Astrocyte of the hippocampus (primary cell): ENCODE measurements at regions not wholly inside any gene's neighbourhood (a gene's known extent, or its start where the extent isn't known, plus 50 kb on each side); places are given as distances from the start of the nearest gene placed in this dataset.

Experiments
- DNase-seq: peaks from one replicate; pipeline ENCODE4 v3.0.0; 2011; ENCODE audit warnings: low read depth, low spot score

- DNase-seq, result no peak
Observed at GRCh38 chr4:119932277-119932676, 134.4 kb downstream of the MAD2L1 start.

GRCh38 chr4:119930546-119930945 is 136.1 kb downstream of the MAD2L1 start:
- no peak for DNase-seq

GRCh38 chr4:119921830-119922229 is 144.8 kb downstream of the MAD2L1 start:
- DNase-seq, result no peak

- DNase-seq, result no peak
Observed at GRCh38 chr4:119906277-119906676, 160.4 kb downstream of the MAD2L1 start.

GRCh38 chr4:119898211-119898610 is 168.4 kb downstream of the MAD2L1 start:
- no peak for DNase-seq

DNA sequence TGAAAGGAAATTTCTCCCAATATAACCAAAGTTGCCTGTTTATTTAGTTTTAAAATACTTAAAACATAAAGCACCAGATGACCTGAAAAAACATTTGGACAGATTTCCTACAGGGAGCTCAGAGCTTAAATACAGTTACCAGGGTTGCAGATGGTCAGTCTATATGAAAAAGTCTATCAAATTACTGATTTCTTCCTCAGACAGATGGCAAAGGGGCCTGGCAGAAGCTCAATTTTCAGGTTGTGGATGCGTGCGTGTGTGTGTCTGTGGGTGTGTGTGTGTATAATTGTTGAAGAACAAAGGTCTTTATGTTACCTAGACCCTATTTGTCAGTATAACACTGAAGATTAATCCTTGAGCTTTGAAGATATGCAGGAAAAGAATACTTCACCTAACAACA is 169.4 kb downstream of the MAD2L1 start:
- no peak for DNase-seq

DNA sequence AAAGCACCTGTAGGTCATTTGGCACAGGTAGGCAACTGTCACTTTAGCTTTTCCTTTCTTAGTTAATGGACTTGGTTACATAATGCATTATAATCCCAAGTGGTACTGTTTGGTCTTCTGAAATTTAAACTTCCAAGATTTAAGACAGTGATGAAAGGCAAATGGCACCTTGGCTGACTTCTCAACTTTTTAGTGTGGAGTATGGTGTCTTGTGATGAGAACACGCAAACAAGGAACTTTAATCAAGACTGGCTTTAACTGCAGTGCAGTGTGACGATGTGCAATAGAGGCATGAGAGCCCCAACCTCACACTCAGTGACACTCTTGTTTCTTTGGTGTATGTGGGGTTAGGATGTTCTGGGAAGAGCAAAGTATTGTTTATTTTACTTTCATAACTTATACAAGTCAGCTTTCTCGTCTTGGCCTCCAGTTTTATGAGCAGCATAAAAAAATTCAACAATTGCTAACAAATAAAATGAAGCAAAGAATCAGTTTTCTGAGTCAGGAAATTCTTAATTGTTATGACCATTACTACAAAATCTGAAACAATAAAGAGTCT is 171.9 kb downstream of the MAD2L1 start:
- no peak for DNase-seq

DNA sequence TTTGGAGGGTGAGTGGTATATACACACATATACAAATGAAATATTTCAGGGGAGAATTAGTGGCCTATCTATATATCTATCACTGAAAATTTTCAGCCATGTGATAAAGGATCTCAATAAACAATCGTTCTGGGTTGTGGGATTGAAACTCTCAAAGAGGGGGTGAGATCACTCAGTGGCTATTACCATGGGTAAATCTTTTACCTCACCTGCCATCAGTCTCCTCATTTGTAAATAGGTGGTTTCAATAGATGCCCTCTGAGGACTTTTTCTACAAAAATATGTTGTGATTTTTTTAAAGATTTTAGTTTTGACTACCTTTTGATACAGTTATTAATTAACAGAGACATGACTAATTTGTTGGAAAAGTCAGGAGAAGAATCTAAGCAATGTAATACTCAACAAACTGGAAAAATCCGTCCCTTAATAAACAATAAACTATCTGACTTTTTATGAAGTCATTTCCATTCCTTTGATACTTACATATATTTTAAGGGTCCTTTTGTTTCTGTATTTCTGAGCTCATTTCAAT is 192.8 kb downstream of the MAD2L1 start:
- DNase-seq, result no peak

DNA sequence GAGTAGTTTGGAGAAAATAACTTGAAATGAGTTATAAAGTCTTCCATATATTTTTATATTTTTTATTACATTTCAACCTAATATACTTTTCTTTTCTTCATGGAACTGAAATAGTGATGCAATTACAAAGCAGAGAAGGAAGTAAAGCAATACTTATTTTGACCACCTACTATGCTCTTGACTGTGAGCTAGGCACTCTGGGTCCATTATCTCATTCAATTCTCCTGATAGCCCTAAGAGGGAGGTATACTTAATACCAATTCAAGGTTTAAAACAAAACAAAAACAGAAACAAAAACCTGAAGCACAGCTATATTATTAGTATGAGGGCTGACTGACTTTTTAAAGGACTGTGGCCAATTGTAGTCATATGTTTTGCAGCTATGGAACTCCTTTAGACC is 193.5 kb downstream of the MAD2L1 start:
- no peak for DNase-seq

DNA sequence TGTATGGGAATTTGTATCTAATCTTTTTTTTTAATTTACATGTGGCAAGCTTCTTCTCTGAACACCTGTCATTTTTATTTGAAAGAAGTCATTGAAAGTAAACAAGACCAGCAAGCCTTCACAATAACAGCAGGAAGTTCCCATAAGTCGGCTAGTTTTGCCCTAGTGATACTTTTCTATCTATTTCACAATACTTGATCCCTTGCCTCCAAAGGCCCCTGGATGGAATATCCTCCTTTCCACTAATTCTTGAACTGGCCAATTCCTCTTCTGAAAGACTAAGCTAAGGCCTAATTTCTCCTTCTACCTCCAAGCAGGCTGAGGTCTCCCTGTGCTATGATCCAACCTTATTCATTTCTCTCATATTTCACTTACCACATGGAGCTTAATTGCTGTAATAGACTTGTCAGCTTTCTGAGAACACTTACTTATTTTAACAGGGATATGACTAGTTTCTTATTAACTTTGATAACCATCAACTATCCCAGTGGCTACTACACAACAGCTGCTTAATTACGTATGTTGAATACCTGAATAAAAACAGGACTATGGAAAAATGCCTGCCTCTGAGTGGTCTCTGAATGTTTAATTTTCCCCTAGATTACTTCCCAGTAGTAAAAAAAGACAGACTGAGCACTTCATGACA is 194.2 kb downstream of the MAD2L1 start:
- DNase-seq, result no peak

DNA sequence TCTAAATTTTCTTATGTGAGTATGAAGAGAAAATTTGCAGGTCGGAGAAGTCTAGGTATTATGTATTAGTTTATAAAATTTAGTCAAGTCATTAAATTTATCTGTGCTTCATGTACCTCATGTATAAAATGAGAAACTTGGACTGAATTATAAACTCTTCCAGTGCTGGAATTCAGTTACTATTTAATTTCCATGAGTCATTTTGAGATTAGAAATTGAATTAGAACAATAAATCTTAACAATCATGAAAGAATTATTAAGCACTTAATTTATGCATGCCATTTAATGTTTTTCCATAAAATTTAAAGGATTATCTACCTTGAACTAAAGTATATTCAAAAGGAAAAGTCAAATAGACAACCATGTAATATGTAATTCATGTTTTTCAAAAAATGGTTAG is 195.8 kb downstream of the MAD2L1 start:
- no peak for DNase-seq

DNA sequence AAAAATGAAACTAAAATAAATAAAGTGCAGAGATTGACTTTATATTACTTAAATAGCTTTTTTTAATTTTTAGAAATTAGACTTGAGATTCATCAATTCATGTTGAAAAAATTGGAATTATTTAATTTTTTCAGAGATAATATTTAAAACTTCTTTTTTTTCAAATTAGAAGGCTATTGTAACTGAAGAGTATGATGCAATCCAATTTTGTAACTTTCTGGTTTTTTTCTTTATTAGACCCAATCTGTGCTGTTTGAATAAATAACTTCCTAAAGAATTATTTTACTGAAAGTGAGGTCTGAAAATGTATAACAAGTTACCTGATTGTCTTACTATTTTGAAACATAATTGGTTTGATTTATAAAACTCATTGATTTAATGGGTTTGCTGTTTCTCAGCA is 200.9 kb downstream of the MAD2L1 start:
- no peak for DNase-seq

DNA sequence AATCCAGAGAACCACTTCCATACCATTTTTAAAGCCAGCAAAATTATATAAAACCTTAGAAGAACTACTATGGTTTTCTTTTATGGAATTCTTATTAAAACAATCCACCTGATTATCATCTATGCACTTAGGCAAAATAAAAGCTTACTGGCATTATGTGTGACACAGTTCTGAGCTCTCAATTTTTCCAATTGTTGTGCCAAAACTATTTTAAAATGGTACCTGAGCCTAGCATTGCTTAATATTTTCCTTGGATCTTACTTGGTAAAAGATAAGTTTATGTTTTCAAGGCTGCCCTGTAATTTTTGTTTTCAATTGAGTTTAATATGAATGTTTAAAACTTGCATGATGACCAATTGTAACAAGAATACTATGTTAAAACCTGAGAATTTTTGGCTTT is 201.3 kb downstream of the MAD2L1 start:
- DNase-seq, result no peak

DNA sequence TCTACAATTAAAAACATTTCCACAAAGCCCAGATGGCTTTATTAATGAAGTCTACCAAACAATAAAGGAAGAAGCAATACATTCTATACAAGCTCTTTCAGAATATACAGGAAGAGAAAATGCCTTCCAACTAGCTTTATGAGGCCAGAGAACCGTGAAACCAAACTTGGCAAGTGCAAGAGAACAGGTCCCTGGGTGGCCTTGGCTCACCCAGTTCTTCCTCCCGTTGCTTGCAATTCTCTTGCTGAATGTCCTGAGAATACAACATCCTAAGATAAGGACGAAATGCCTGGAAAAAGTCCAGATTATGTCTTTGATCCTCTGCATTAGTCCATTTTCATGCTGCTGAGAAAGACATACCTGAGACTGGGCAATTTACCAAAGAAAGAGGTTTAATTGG is 204.9 kb downstream of the MAD2L1 start:
- DNase-seq, result peak; percentile 44

DNA sequence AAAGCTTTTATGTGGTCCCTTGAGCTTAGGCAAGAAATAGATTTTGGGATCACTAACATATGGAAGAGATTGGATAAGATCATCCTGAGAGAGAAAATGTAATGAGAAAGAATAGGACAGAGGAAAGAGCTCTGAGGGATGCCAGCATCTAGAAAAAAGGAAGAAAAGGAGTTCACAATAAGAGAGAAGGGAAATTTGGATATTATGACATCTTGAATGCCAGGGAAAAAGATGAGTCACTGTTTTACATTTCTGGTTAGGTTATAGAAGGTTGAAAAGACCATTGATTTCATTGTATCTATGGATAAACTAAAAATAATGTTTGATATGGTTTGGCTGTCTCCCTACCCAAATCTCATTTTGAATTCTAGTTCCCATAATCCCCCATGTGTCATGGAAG is 208.5 kb downstream of the MAD2L1 start:
- DNase-seq, result no peak

DNA sequence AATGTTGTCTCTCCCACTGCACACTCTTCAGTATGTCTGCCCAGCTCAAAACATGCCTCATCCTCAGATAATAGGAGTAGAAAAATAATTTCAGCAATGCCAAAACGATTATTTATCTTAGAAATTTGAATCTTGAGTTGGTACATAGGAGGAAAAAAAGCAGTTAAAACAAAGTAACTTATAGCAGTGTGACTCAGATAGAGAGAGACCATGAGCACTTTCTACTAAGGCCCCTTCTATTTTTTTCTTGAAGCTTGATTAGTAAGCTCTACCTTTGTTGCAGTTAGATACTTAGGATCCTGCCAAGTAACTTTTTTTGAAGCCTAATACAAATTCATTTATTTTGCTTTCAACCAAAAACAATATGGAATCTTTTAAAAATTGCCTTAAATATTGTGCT is 212.3 kb downstream of the MAD2L1 start:
- DNase-seq, result no peak

DNA sequence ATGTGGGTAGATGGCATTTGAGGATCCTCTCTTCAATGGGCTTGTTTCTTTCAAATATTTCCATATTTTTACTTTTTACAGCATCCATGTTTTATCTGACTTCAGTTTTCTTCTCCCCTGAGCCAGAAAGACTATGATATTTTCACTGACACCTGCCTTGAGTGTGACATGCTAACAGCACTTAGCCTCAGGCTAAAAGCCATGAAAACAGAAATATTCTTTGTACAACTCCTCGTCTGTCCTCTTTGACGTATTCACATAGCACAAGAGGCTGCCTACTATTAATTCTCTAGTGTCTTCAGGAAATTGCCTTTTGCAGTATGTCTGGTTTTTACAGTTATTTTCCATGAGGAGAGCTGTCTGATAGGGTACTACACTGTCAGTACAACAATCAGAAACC is 215.0 kb downstream of the MAD2L1 start:
- no peak for DNase-seq

- DNase-seq, result no peak
Observed at GRCh38 chr4:119841361-119841760, 212.8 kb upstream of the PDE5A start.

GRCh38 chr4:119835613-119835910 is 207.0 kb upstream of the PDE5A start:
- DNase-seq, result no peak

- DNase-seq, result no peak
Observed at GRCh38 chr4:119834906-119835612, 206.5 kb upstream of the PDE5A start.

DNA sequence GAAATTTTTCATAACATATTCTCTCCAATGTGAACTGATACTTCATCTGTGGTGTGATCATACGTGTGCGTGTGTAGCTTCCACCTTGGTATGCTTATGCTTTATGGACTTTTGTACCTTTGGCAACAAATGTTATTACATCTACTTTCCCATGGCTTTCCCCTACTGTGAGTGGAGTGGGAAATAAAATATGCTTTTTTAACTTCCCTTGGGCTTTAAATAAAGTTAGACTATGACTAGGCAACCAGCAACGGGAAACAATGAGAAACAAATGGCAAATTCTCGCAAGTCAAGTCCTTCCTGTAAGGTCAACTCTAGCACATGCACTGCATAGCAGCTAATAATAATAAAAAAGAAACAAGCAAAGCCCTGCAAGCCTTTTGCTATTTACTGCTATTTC is 205.0 kb upstream of the PDE5A start:
- DNase-seq, result no peak

DNA sequence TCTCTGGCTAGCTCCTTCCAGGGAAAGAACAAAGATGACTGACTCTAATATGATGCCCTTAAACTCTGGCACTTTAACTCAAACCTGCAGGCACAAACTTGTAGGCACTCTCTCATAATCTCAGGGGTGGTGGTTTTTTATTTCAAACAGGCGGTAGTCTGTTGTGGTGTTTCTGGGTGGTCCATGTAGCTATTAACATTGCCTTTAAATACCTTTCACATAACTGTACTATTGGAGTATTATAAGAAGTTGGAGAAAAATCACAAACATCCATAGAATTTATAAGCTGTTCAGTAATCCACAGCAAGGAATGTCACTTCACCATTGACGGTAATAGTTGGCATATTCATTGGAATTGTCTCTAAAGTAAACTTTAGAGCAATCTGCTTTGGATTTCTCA is 204.2 kb upstream of the PDE5A start:
- DNase-seq, result peak; percentile 30

DNA sequence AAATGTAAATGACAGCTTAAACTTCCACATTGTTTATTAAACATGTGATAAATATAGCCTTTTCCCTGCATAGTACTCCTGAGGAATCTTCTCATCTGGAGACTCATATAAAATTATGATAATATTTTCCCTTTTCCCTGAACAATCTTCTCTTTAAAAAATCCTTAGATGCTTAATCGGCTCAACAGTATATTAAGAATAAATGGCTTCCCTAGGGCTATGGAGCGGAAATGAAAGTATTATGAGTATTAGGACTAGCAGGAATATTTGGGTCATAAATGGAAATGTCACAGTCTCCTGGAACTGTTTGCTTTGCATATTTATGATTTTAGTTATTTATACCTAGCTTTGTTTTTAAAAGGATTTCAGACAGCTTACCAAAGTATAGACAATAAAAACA is 200.7 kb upstream of the PDE5A start:
- no peak for DNase-seq
